Erythroblast (primary cell): ENCODE measurements at regions not wholly inside any gene's neighbourhood (a gene's known extent, or its start where the extent isn't known, plus 50 kb on each side); places are given as distances from the start of the nearest gene placed in this dataset.

Experiments
- GATA1 ChIP-seq: IDR thresholded peaks from 2 replicates; pipeline ENCODE4 v1.6.1; 2011; ENCODE audit warnings: low read depth, mild to moderate bottlenecking, control low read depth, low read length, moderate library complexity
- POLR2A ChIP-seq: IDR thresholded peaks from 2 replicates; pipeline ENCODE4 v1.6.1; 2011; ENCODE audit warnings: mild to moderate bottlenecking, low read length

DNA sequence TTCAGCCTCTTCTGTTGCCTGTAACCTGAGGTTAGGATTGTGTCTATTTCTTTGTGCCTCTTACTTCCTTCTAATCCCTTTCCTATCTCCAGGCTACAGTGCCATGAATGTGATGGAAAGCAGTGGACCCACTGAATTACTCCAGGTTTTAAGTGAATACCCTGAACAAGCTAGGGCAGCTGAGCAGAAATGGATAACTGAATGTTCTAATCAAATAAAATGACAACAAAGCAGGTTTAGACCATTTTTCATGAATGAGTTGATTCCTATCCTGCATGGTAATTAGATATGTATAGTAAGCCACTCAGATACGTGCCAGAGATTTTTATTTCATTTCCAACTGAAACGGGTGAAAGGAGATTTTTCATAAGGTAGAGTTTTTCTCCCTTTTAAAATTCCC, 127.5 kb upstream of the ZP4 start:
- no peak for TF ChIP-seq POLR2A
- no peak for TF ChIP-seq GATA1
